CD8-positive, alpha-beta memory T cell (primary cell): ENCODE measurements at regions not wholly inside any gene's neighbourhood (a gene's known extent, or its start where the extent isn't known, plus 50 kb on each side); places are given as distances from the start of the nearest gene placed in this dataset.
"Not testable (repeated sequence)": the region's sequence is repeated elsewhere in the genome, so short reads cannot be mapped to it uniquely, and the experiment has no call there.

ENCODE experiments used
- CTCF ChIA-PET: fragments of 350-600 bp; sonication (Branson Sonifier 250); formaldehyde crosslinking; loops from one replicate; lab custom pipeline; 2021; ENCODE audit warnings: antibody characterized with exemption; lab: Charles Lee
- POLR2A ChIA-PET: fragments of 350-600 bp; sonication (Branson Sonifier 250); formaldehyde crosslinking; loops from one replicate; lab custom pipeline; 2021; ENCODE audit warnings: antibody characterized with exemption; lab: Charles Lee
- DNase-seq, 5 donors: peaks; one replicate each; pipeline versions ENCODE4 v3.0.0 to v3.0.0-alpha.2; 2020 to 2022; ENCODE audit warnings: mixed read lengths in 1 of 5
- H3K27ac ChIP-seq: one replicate; pipeline ENCODE4 v1.7.0; 2013; ENCODE audit warnings: low read depth, mild to moderate bottlenecking, low read length, moderate library complexity
- H3K27me3 ChIP-seq: 2 replicates; pipeline ENCODE4 v1.7.0; 2013; ENCODE audit warnings: low read length, mild to moderate bottlenecking; ENCODE audit not compliant: insufficient read depth, poor library complexity, severe bottlenecking
- H3K36me3 ChIP-seq: 2 replicates; pipeline ENCODE4 v1.7.0; 2013; ENCODE audit warnings: mild to moderate bottlenecking, low read length, moderate library complexity; ENCODE audit not compliant: insufficient read depth
- H3K4me1 ChIP-seq: 2 replicates; pipeline ENCODE4 v1.7.0; 2013; ENCODE audit warnings: mild to moderate bottlenecking, low read length, moderate library complexity; ENCODE audit not compliant: insufficient read depth
- H3K4me3 ChIP-seq: 2 replicates; pipeline ENCODE4 v1.7.0; 2013; ENCODE audit warnings: mild to moderate bottlenecking, low read length
- H3K9me3 ChIP-seq: 2 replicates; pipeline ENCODE4 v1.7.0; 2013; ENCODE audit warnings: mild to moderate bottlenecking, low read length
- H3K27ac Mint-ChIP-seq, 8 donors: one replicate each; pipeline ENCODE4 v1.8.0; 2020 to 2021; ENCODE audit warnings: mixed read lengths in 8 of 8, mild to moderate bottlenecking in 6 of 8, inconsistent platforms in 3 of 8, moderate library complexity in 3 of 8
- H3K27me3 Mint-ChIP-seq, 2 donors: one replicate each; pipeline ENCODE4 v1.8.0; 2020 to 2021; ENCODE audit warnings: mixed read lengths in 2 of 2, mild to moderate bottlenecking in 1 of 2, moderate library complexity in 1 of 2
- H3K36me3 Mint-ChIP-seq, 3 donors: one replicate each; pipeline ENCODE4 v1.8.0; 2020 to 2021; ENCODE audit warnings: mixed read lengths in 3 of 3, inconsistent platforms in 1 of 3, mild to moderate bottlenecking in 1 of 3
- H3K4me1 Mint-ChIP-seq, 3 donors: one replicate each; pipeline ENCODE4 v1.8.0; 2020 to 2021; ENCODE audit warnings: mixed read lengths in 3 of 3, inconsistent platforms in 1 of 3, mild to moderate bottlenecking in 1 of 3
- H3K4me3 Mint-ChIP-seq, 7 donors: one replicate each; pipeline ENCODE4 v1.8.0; 2020 to 2021; ENCODE audit warnings: mixed read lengths in 7 of 7, mild to moderate bottlenecking in 6 of 7, moderate library complexity in 4 of 7, inconsistent platforms in 2 of 7
- H3K9me3 Mint-ChIP-seq, 5 donors: one replicate each; pipeline ENCODE4 v1.8.0; 2020 to 2022; ENCODE audit warnings: mixed read lengths in 5 of 5, mild to moderate bottlenecking in 3 of 5, moderate library complexity in 2 of 5, inconsistent platforms in 1 of 5

- Histone ChIP-seq H3K36me3 (no peaks in the 10 kb centered on the region), H3K27ac (no peak overlapping the region), H3K27me3 (no peaks in the 10 kb centered on the region), H3K9me3 (no peaks in the 10 kb centered on the region), H3K4me3 (no peak overlapping the region), H3K4me1 (no peaks in the 10 kb centered on the region)
- no peak overlapping the region for H3K4me3 Mint-ChIP-seq
- peaks cover 0 to 16% (median 2%) of the 10 kb centered on the region in 3 donors for H3K36me3 Mint-ChIP-seq
- peaks cover 0 to under 1% of the 10 kb centered on the region in 2 donors for H3K27me3 Mint-ChIP-seq
- ChIA-PET CTCF (no interaction called here), POLR2A (no interaction called here)
- DNase-seq, result no peak
- H3K27ac Mint-ChIP-seq, result no peak overlapping the region
- H3K4me1 Mint-ChIP-seq, result no peaks in the 10 kb centered on the region
- peaks cover 12 to 27% (median 23%) of the 10 kb centered on the region in 5 donors for H3K9me3 Mint-ChIP-seq
These were observed 59.3 kb downstream of the GPR88 start for GRCh38 chr1:100597061-100597741.

DNA sequence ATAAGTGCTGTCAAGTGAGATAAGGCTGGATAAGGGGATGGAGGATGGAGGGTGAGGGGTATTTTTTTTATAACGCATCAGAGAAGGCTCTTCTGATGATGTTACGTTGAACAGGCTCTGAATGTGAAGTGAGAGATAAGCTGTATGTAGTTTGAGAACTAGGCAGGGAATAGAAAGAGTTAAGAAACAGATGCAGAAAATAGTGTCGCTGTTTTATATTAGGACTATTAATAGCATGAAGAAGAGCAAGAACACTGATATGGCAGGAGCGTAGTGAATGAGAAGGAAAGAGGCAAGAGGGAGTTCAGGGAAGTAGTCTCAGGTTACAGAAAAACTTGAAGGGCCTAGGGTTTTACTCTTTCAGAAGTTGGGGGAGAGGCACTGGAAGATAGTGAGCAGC, 59.8 kb downstream of the GPR88 start:
- DNase-seq, result no peak
- H3K36me3 Mint-ChIP-seq, result peaks cover under 1 to 16% (median 4%) of the 10 kb centered on the region in 3 donors
- ChIA-PET CTCF (no interaction called here), POLR2A (no interaction called here)
- no peaks in the 10 kb centered on the region for H3K27me3 ChIP-seq
- no peak overlapping the region for H3K4me3 ChIP-seq
- no peaks in the 10 kb centered on the region for H3K4me1 ChIP-seq
- H3K4me3 Mint-ChIP-seq, result no peak overlapping the region
- peaks cover 17 to 33% (median 29%) of the 10 kb centered on the region in 5 donors for H3K9me3 Mint-ChIP-seq
- no peaks in the 10 kb centered on the region for H3K9me3 ChIP-seq
- no peaks in the 10 kb centered on the region for H3K36me3 ChIP-seq
- H3K4me1 Mint-ChIP-seq, result no peaks in the 10 kb centered on the region
- no peak overlapping the region for H3K27ac ChIP-seq
- H3K27me3 Mint-ChIP-seq, result peaks cover 0 to 4% of the 10 kb centered on the region in 2 donors
- H3K27ac Mint-ChIP-seq, result no peak overlapping the region

- H3K27me3 ChIP-seq, CTCF ChIA-PET, H3K36me3 ChIP-seq, POLR2A ChIA-PET, H3K27me3 Mint-ChIP-seq, H3K9me3 ChIP-seq, H3K4me1 Mint-ChIP-seq, H3K4me3 Mint-ChIP-seq, H3K4me1 ChIP-seq, H3K27ac Mint-ChIP-seq, H3K27ac ChIP-seq, DNase-seq, H3K4me3 ChIP-seq: not testable (repeated sequence)
- Mint-ChIP-seq H3K9me3 (peaks cover 31 to 46% (median 36%) of the 10 kb centered on the region in 5 donors), H3K36me3 (peaks cover 3 to 21% (median 4%) of the 10 kb centered on the region in 3 donors)
These were observed 62.4 kb downstream of the GPR88 start for GRCh38 chr1:100600377-100600776.

GRCh38 chr1:100602028-100602427, 64.1 kb downstream of the GPR88 start:
- H3K27me3 ChIP-seq, DNase-seq, H3K27ac ChIP-seq, H3K9me3 ChIP-seq, CTCF ChIA-PET, H3K4me3 Mint-ChIP-seq, H3K4me1 ChIP-seq, H3K36me3 ChIP-seq, POLR2A ChIA-PET, H3K4me3 ChIP-seq, H3K27ac Mint-ChIP-seq, H3K4me1 Mint-ChIP-seq: not testable (repeated sequence)
- Mint-ChIP-seq H3K27me3 (peaks cover 12 to 17% of the 10 kb centered on the region in 2 donors), H3K36me3 (peaks cover 3 to 21% (median 4%) of the 10 kb centered on the region in 3 donors), H3K9me3 (peaks cover 31 to 47% (median 35%) of the 10 kb centered on the region in 5 donors)

DNA sequence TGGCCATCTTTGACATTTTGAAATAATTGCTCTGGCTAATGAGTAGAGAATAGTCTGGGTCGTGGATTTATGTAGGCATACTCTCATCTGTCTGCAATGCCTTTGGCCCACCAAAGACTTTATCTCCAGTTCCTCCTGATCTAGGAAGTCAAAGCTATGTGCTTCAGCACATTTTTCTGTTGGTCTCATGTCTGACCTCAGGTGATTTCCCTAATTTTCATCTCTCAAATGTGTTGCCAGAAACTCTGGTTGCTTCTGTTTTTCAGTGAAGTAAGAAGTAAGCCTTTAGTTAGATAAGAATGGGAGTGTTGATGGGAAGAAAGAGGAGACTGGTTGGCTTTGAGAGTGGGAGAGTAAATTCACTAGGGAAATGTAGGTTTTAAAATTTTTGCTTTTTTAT, 66.4 kb downstream of the GPR88 start:
- H3K36me3 ChIP-seq, result no peaks in the 10 kb centered on the region
- no peak for DNase-seq
- Mint-ChIP-seq H3K4me1 (no peaks in the 10 kb centered on the region), H3K27me3 (peaks cover 12 to 17% of the 10 kb centered on the region in 2 donors), H3K4me3 (no peak overlapping the region), H3K9me3 (peaks cover 30 to 44% (median 32%) of the 10 kb centered on the region in 5 donors), H3K27ac (no peak overlapping the region), H3K36me3 (peaks cover 3 to 20% (median 3%) of the 10 kb centered on the region in 3 donors)
- H3K27ac ChIP-seq, result no peak overlapping the region
- H3K27me3 ChIP-seq, result no peaks in the 10 kb centered on the region
- no peaks in the 10 kb centered on the region for H3K4me1 ChIP-seq
- no peaks in the 10 kb centered on the region for H3K9me3 ChIP-seq
- ChIA-PET CTCF (no interaction called here), POLR2A (no interaction called here)
- H3K4me3 ChIP-seq, result no peak overlapping the region

DNA sequence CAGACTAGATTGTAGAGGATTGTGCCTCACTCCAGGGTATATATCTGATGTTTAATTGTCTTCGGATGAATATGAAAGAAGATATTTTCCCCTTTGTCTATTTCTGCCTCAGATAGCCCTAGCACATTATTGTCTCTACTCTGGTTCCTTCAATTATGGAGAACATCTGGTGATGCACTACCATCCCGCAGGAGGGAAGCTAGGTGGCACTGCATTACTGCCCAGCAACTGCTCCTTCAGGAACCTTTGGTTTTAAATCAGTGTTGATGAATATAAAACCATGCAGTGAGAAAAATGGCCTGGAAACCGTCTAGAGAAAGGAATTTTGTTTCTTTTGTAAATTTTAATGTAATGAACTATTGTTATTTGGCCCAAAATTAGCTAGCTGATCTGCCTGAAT, 68.5 kb downstream of the GPR88 start:
- no peaks in the 10 kb centered on the region for H3K27me3 ChIP-seq
- H3K27ac ChIP-seq, result no peak overlapping the region
- H3K36me3 ChIP-seq, result no peaks in the 10 kb centered on the region
- Mint-ChIP-seq H3K27me3 (peaks cover 12 to 17% of the 10 kb centered on the region in 2 donors), H3K4me1 (no peaks in the 10 kb centered on the region), H3K27ac (no peak overlapping the region), H3K9me3 (peaks cover 18 to 28% (median 23%) of the 10 kb centered on the region in 5 donors), H3K4me3 (no peak overlapping the region), H3K36me3 (peaks cover 2 to 10% (median 3%) of the 10 kb centered on the region in 3 donors)
- no peak overlapping the region for H3K4me3 ChIP-seq
- DNase-seq, result no peak
- POLR2A ChIA-PET, result no interaction called here
- CTCF ChIA-PET, result interaction anchor here (1.1 kb wide), 1 partner anchor 260 kb away, joined by 3 read pairs; no protein-coding TSS in a partner anchor
- no peaks in the 10 kb centered on the region for H3K4me1 ChIP-seq
- no peaks in the 10 kb centered on the region for H3K9me3 ChIP-seq

DNA sequence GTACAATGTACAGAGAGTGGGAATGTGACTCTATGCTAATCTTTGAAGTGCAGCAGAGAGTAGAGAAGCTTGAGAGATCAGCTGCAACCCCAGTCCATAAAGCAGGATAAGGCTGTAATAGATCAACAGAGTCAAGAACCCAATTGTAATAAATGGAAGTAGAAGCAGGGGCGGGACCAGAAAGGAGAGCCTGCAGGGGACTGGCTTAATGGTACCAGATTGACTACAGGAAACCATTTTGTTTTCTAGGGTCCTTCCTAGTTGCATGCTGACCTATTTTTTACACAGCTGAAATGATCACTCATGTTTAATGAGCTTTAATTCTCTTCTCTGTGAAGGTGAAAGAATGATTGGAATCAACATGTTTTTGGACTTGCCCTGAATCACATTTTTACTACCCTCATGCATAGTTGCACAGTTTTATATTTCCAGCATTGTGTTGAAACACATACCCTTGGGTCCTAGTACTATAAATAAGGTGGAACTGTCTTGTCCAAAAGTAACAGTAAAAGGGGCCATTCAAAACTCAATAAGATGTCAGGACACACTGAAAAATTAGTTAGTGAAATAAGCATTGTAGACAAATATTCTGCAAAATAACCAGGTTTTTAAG, 69.8 kb downstream of the GPR88 start:
- Histone ChIP-seq H3K27ac (no peak overlapping the region), H3K36me3 (no peaks in the 10 kb centered on the region), H3K4me3 (no peak overlapping the region), H3K9me3 (no peaks in the 10 kb centered on the region), H3K4me1 (no peaks in the 10 kb centered on the region), H3K27me3 (no peaks in the 10 kb centered on the region)
- Mint-ChIP-seq H3K9me3 (peaks cover 8 to 15% (median 11%) of the 10 kb centered on the region in 5 donors), H3K4me1 (no peaks in the 10 kb centered on the region), H3K4me3 (no peak overlapping the region), H3K36me3 (peaks cover 0 to 5% (median 3%) of the 10 kb centered on the region in 3 donors), H3K27ac (no peak overlapping the region), H3K27me3 (peaks cover 8 to 17% of the 10 kb centered on the region in 2 donors)
- DNase-seq, result no peak
- POLR2A ChIA-PET, result no interaction called here
- CTCF ChIA-PET, result interaction anchor here (0.6 to 1.0 kb wide), 2 partner anchors 261 to 794 kb away, joined by 3 to 4 read pairs; no protein-coding TSS in a partner anchor

DNA sequence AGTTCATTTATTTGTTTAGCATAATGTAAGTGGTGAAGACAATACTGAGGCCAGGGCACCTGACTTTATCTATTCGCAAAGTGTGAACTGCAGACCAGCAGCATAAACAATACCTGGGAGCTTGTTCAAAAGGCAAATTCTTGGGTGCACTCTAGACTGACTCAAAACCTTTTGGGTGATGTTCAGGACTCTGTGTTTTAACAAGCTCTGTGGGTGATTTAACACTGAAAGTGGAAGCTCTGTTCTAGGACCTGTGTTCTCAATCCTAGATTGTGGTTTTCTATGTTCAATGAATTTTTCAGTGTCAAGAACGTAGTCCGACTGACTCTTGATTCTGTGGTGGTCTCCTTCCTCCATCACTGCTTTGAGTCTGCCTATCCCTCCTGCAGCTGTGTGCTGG, 71.9 kb downstream of the GPR88 start:
- POLR2A ChIA-PET, result no interaction called here

More for the DNA sequence above, 71.9 kb downstream of the GPR88 start:
- CTCF ChIA-PET, result no interaction called here
- Mint-ChIP-seq H3K36me3 (peaks cover 0 to 5% (median 0%) of the 10 kb centered on the region in 3 donors), H3K27me3 (peaks cover 5 to 14% of the 10 kb centered on the region in 2 donors), H3K27ac (no peak overlapping the region), H3K9me3 (peaks cover 0 to 7% (median 4%) of the 10 kb centered on the region in 5 donors), H3K4me1 (peaks cover 14 to 18% (median 17%) of the 10 kb centered on the region in 3 donors), H3K4me3 (no peak overlapping the region)
- Histone ChIP-seq H3K4me3 (no peak overlapping the region), H3K27ac (no peak overlapping the region), H3K4me1 (peaks cover 8% of the 10 kb centered on the region), H3K36me3 (no peaks in the 10 kb centered on the region), H3K9me3 (no peaks in the 10 kb centered on the region), H3K27me3 (no peaks in the 10 kb centered on the region)
- no peak for DNase-seq
